Stimulated activated naive CD8-positive, alpha-beta T cell treated with anti-CD3 and anti-CD28 coated beads, Interleukin-15, Interleukin-2, amounts not matched to agents 100 U/mL and 50 U/mL, for 24 hours (primary cell): ENCODE measurements at regions not wholly inside any gene's neighbourhood (a gene's known extent, or its start where the extent isn't known, plus 50 kb on each side); places are given as distances from the start of the nearest gene placed in this dataset.

ENCODE experiments used
- ATAC-seq: fragments of 150-1000 bp; cut with Tn5 transposase; one replicate; pipeline ENCODE4 v1.10.0; 2021
- DNase-seq: peaks from one replicate; pipeline ENCODE4 v3.0.0; 2021

- ATAC-seq, result no peak
- no peak for DNase-seq
Measured at GRCh38 chr5:86030753-86031152, 587.0 kb upstream of the COX7C start.

- no peak for ATAC-seq
- no peak for DNase-seq
Measured at GRCh38 chr5:86038566-86038965, 579.2 kb upstream of the COX7C start.

- no peak for DNase-seq
- ATAC-seq, result no peak
Measured at GRCh38 chr5:86039351-86039750, 578.4 kb upstream of the COX7C start.

GRCh38 chr5:86070719-86071118 is 547.0 kb upstream of the COX7C start:
- ATAC-seq (no peak), DNase-seq (no peak)

GRCh38 chr5:86074297-86074696 is 543.4 kb upstream of the COX7C start:
- DNase-seq (no peak), ATAC-seq (no peak)

- ATAC-seq (no peak), DNase-seq (no peak)
Measured at GRCh38 chr5:86075139-86075538, 542.6 kb upstream of the COX7C start.

GRCh38 chr5:86095092-86095491 is 522.6 kb upstream of the COX7C start:
- DNase-seq, result no peak
- ATAC-seq, result no peak

- DNase-seq, result no peak
- no peak for ATAC-seq
Measured at GRCh38 chr5:86101966-86102365, 515.8 kb upstream of the COX7C start.

GRCh38 chr5:86108825-86109224 is 508.9 kb upstream of the COX7C start:
- no peak for DNase-seq
- ATAC-seq, result no peak

- DNase-seq (no peak), ATAC-seq (no peak)
Measured at GRCh38 chr5:86112249-86112648, 505.5 kb upstream of the COX7C start.

- DNase-seq (no peak), ATAC-seq (no peak)
Measured at GRCh38 chr5:86115164-86115563, 502.6 kb upstream of the COX7C start.

GRCh38 chr5:86118542-86118941 is 499.2 kb upstream of the COX7C start:
- no peak for ATAC-seq
- DNase-seq, result no peak

- no peak for DNase-seq
- no peak for ATAC-seq
Measured at GRCh38 chr5:86124333-86124732, 493.4 kb upstream of the COX7C start.

- ATAC-seq, result no peak
Measured at GRCh38 chr5:86125731-86126601, 491.8 kb upstream of the COX7C start.

GRCh38 chr5:86127696-86128095 is 490.0 kb upstream of the COX7C start:
- DNase-seq (no peak), ATAC-seq (no peak)

More at GRCh38 chr5:86125731-86126601, 491.8 kb upstream of the COX7C start:
- no peak for DNase-seq

GRCh38 chr5:86129009-86129408 is 488.7 kb upstream of the COX7C start:
- ATAC-seq (no peak), DNase-seq (no peak)

GRCh38 chr5:86137297-86137696 is 480.4 kb upstream of the COX7C start:
- DNase-seq (no peak), ATAC-seq (no peak)

GRCh38 chr5:86143837-86144236 is 473.9 kb upstream of the COX7C start:
- no peak for DNase-seq
- ATAC-seq, result no peak

- DNase-seq (no peak), ATAC-seq (no peak)
Measured at GRCh38 chr5:86152988-86153560, 464.7 kb upstream of the COX7C start.

GRCh38 chr5:86155796-86156195 is 461.9 kb upstream of the COX7C start:
- no peak for DNase-seq
- no peak for ATAC-seq

- ATAC-seq, result no peak
- no peak for DNase-seq
Measured at GRCh38 chr5:86170194-86170593, 447.5 kb upstream of the COX7C start.

GRCh38 chr5:86175224-86175623 is 442.5 kb upstream of the COX7C start:
- DNase-seq (no peak), ATAC-seq (peak; percentile 63)

- no peak for DNase-seq
- no peak for ATAC-seq
Measured at GRCh38 chr5:86199287-86199686, 418.5 kb upstream of the COX7C start.

GRCh38 chr5:86228147-86228546 is 389.6 kb upstream of the COX7C start:
- ATAC-seq, result no peak
- no peak for DNase-seq
